Non-pigmented ciliary epithelial cell (primary cell): ENCODE measurements at regions not wholly inside any gene's neighbourhood (a gene's known extent, or its start where the extent isn't known, plus 50 kb on each side); places are given as distances from the start of the nearest gene placed in this dataset.

Experiments
- DNase-seq: peaks from one replicate; pipeline ENCODE4 v3.0.0-alpha.2; 2010; ENCODE audit warnings: low read depth

DNA sequence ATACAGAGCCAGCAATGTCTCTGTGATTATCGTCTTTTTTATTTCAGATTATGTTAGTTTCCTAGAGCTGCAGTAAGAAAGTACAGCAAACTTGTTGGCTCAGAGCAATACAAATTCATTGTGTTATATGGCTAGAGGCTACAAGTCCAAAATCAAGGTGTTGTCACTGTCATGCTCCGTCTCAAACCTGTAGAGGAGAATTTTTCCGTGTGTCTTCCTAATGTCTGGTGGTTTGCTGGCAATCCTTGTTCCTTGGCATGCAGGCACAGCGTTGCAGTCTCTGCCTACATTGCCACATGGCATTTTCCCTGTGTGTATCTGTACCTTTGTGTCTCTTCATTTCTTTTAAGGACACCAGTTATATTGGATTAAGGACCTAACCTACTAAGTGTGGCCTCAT lies 244.4 kb downstream of the LRRIQ3 start:
- DNase-seq = no peak

DNA sequence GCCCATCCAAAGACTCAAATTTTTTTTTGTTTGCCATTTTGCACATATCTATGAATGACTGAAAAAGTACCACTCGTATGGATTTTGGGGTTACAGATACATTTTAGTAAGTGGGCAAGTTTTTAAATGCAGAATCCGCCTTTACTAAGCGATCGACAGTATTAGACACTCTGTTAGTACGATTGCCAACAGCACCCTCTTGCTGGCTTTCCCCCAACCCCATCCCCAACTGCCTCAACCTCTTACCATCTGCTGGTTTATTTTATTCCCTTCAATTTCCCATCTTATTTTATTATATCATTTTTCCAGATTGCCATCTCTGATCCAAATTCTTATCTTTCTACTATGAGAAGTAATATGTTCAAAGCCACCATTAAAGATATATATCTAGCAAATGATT lies 244.8 kb downstream of the LRRIQ3 start:
- DNase-seq = no peak

DNA sequence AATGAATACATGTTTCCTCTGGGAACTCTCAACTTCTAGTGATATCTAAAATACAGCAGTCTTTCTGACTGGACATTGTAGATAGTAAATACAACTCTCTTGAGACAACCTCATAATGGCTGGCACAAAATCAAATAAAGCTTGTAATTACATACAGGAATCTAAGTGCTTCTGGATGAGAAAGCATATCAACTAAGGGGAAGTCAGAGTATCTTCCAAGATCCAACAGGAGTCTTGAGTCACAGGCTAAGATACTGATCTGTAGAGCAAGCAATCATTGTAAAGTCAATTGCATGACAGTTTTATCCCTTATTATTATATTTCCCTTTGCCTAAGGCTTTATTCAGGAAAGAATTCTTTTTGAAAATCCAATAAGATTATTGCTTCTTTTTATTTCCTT lies 249.9 kb downstream of the LRRIQ3 start:
- DNase-seq = no peak

DNA sequence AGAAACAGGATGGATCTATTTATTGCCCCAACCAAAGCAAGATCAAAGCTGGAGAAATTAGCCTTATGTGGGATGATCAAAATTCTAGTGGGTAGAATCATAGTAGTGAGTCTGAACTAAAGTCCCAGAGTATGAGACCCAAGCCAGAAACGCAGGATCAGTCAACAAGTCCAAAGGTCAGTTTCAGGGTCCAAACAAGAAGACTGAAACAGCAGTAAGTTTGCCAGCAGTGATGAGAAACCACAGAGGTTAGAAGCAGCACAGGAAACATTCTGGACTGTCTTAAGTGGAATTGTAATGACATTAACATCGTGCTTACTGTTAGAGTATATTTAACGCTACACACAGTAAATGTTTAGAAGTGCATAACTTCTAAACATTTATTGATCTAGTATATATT lies 251.0 kb downstream of the LRRIQ3 start:
- DNase-seq = no peak

DNA sequence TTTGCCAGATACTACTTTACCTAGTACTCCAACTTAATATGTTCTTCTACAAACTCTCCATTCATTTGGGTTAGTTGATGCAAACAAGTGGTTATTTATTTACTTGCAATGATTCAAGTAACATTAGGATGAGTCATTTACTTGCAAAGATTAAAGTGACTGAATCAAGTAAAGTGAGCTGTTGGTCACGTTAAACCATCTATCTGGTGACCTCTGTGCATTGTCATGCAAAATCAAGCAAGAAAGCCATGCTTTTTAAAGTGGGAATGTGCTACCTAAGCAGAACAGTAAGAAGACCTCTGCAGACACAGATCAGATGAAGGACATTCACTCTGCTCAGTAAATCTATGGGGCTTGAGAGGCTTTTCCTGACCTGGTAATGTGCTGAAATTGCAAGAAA lies 254.7 kb downstream of the LRRIQ3 start:
- no peak for DNase-seq

DNA sequence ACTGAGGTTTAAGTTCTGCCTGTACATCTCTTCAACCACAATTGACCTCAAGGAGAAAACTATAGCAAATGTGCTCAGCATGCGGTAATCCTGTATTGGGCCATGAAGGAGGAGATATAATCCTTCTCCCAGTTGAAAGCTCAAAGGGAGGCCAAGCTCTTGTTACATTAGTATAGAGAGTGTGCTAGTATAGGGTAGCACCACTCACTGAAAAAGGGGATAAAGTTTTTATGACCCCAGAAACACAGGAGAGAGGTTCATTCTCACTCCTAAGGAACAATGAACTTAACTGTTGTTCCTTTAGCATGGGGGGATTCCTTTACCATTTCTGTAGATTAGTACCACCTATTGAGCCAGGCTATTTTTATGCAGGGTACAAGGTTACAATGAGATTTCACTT lies 267.7 kb downstream of the LRRIQ3 start:
- DNase-seq = no peak

DNA sequence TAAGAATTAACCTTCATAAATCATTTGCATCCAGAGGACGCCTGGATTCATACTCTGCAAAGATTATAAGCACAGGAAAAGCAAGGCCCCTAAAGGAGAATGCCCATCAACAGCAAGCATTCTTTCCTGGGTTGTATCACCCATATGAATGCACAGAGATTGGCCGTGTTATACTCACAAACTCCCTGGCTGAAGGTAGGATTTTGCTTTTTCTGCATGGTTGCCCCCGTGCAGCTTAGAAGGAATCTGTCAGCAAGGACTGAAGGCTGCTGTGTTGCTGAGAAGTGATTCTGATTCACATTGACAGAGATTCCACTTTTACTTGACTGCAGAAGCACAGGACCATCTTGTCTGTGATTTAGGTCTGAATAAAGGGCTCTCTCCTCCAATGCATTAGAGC lies 283.0 kb downstream of the LRRIQ3 start:
- no peak for DNase-seq

DNA sequence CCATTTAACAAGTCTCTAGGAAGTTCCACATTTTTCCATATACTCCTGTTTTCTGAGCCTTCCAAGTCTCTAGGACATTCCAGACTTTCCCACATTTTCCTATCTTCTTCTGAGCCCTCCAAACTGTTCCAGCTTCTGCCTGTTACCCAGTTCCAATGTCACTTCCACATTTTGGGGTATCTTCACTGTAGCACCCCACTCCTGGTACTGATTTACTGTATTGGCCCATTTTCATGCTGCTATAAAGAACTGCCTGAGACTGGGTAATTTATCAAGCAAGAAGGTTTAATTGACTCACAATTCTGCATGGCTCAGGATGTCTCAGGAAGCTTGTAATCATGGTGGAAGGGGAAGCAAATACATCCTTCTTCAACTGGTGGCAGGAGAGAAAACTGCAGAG lies 285.0 kb downstream of the LRRIQ3 start:
- no peak for DNase-seq

DNA sequence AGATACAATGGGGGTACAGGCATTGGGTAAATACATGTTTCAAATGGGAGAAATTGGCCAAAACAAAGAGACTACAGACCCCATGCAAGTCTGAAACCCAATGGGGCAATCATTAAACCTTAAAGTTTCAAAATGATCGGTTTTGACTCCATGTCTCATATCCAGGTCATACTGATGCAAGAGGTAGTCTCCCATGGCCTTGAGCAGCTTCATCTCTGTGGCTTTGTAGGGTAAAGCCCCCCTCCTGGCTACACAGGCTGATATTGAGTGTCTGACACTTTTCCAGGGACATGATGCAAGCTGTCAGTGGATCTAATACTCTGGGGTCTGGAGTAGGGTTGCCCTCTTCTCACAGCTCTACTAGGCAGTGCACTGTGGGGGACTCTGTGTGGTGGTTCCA lies 286.1 kb downstream of the LRRIQ3 start:
- no peak for DNase-seq

DNA sequence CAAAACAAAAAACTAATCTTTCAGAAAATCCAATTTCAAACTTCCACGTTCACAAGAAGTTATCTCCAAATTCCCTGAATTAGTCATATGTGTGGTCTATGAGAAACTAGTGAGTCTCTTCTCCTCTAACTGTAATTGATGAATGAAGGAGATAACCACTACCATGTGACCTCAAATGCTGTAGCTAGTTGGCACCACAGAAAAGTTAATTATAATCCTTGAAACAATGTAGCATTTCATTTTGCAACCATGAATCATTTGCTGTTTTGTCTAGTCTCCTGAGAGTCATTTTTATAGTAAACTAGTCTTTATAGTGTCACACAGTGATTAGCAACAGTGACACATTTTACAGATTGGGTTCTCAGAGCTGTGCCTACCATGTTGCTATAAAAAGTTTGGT lies 287.5 kb downstream of the LRRIQ3 start:
- DNase-seq = no peak

DNA sequence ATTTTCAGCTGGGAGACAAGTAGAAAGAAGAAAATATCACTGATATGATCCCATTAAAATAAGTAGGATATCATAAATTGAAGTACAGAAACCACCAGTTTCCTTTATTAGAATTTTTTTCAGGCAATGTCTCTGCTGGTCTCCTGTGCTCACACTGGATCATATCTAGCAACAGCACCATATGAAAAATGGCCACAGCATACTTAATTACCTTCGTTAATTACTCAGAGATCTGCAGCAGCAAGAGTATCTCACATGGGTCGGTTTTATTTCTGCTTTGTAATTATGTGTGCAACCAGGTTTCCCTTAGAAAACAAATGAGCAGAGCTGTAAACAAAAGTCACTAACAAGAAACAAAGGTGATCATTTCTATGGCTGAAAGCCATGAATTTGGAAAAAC lies 287.9 kb downstream of the LRRIQ3 start:
- DNase-seq = no peak

DNA sequence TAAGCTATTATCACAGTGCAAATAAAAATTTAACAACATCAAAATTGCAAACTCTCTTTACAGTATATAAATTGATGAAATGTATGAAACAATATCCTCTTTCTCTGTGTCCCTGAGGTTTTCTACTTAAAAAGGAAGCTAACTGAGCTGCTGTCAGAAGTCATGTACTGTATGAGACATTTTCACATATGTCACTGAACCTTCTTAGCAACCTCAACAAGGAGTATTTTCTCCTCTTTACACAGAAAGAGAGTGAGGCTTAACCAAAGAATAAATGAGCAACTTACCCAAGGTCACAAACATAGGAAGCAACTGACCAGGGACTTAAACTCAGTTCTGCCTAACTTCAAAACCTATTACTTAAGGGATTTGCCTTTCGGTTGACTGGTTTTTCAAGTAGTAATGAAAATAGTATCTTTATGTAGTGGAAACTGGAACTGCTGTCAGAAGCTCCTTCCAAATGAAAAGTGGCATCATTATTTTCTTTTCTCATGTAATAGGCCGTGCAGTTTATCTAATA lies 288.9 kb downstream of the LRRIQ3 start:
- DNase-seq = no peak

DNA sequence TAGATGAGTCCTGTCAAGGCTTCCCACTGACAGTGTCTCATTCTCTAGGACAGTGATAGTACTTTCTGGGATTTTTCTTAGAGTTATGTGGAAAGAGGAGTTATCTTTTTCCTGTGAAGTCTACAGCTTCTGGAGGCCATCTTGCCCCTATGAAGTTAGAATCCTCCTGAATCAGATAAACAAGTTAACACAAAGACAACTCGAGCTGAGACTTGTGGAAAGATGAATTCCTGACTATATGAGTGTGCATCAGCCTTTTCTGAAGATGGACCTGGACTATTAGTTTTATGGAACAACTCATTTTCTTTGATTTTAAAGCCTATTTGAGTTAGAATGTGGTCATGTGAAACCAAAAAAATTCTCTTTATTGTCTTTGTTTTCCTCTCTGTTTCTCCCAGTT lies 290.9 kb downstream of the LRRIQ3 start:
- no peak for DNase-seq

DNA sequence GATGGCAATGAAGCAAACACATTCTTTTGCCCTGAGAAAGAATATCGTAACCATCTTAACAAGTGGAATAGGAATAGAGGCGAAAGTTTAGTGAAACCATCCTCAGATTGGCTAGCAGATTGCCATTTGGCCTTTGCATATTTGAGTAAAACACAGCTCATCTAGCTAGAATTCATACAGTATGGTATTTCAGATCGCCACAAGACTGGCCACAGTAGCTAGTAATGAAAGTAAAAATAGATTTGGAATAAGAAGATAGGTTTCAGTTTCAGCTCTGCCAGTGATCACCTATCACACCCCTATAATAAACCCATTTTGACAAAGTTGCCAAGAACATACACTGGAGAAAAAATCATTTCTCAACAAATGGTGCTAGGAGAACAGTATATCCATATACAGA lies 294.9 kb downstream of the LRRIQ3 start:
- DNase-seq = no peak

DNA sequence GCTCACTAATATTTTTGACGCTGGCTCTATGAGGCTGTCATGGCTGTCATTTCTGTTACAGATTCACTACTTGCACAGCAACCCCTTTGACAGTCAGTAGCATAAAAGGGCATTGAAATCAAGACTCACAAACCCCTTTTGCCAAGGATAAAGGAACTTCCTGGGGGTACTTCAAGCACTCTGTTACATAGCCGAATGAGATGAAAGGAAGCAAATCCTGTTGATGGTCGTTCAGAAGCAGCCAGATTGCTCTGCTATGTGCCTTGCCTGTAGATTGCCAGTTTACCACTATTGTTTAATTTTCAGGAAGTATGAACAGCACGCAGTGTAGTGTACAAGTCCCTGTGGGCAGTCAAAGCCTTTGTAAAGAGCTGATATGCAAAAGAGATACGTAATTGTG lies 296.2 kb downstream of the LRRIQ3 start:
- no peak for DNase-seq

DNA sequence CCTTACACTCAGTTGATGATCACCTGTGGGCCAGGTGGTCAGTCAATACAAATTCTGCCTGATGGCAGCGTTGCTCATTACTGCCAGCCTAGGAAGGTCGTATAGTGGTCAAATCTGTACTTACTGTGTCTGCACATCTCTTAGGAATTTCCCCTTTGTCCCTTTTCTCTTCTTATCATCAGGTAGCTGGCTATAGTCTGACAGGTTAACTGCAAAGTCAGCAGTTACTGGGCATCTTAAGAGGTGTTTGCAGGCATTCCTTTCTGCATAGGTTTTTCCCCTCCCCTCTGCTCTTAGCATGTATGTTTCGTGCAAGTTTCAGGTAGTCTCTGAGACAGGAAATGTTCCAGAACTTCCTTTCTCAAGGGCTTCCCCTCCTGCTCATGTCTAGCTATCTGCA lies 298.7 kb downstream of the LRRIQ3 start:
- no peak for DNase-seq

DNA sequence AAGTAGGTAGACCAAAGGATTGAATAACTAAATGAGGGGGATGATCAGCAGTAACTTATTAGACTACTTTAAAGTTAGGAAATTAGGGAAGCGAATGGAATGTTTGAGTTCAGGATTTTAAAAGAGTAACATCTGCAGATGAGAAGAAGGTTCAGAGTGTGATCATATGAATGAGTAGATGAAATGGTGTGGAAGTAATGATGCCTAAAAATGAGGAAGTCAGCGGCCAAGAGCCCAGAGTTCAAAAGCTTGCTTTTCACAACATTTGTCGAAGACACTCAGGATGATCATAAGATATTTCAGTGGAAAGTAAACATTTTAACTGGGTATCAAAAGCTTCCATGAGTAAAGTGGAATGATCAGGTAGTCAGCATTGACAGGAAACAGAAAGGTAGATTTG lies 299.4 kb downstream of the LRRIQ3 start:
- no peak for DNase-seq

DNA sequence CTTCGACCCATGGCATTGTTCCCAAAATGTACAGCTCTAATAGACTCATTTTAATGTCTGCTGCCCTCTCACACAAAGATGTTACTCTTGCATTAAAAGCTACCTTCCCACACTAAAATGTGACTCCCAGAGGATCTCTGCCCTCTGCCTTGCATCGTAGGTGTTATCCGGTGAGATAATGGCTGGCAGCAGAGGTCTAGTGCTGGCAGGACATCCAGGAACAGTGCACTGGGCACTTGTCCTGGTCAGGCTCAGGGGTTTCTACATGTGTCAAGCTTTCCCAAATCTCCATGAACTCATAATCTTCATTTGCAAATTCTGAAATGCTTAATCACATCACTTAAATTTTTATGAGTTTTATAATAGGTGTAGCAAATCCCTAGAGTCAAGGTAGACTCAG lies 310.6 kb downstream of the LRRIQ3 start:
- DNase-seq = no peak

DNA sequence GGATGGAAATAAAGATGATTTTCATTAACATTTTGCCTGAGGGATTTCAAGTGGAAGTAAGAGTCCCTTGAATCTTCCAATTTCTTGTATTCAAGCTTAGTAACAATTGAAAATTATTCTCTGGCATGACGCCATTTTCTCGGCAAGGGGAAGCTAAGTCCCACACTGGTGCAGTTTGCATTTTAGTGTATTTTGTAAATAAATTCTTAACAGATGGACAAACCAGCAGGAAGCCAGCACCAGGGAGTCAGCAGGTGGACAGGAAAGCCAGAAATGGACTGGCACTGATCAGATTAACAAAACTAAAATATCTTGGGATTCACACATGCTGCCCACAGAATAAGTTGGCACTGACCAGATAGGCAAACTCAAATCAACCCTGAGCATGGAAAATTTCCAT lies 311.3 kb downstream of the LRRIQ3 start:
- DNase-seq = no peak

DNA sequence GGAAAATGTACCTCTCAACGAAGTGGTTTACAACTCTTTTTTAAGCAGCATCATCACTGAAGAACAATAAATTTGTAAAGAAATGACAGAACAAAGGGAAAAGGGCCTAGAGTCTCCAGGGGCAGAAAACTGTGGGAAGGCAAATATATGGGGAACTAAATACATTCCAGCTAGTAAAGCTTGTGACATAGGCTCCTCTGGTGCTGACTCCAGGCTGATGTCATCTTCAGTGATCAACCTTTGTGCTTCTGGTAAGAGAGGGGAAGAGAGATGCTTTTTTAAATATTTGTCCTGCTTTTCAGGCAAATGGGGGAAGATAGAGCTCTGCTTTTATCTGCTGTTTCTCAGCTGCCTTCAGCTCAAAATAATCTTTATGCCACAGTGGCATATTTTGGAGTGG lies 323.2 kb downstream of the LRRIQ3 start:
- no peak for DNase-seq

DNA sequence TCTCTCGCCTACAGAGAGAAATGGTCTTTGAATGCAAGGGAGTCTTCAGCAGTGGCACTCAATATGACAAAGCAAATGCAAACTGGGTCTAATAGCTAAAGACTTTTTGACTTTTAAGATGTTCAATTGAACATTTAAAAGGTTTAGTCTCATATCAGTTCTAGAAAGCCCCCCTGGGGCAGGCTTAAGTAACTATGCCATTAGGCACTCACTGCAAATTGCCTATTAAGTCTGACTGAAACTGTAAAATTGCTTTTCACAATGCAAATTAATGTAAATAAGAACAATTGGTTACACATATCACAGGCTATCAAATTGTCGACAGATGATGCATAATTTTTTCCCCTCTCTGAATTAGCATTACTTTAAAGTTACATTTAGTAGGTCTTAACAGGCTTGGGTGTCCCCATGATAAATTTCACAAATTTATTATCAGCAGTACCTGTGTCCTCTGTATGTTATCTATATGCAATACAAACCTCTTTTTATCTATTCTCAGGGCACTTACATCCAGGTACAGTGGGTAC lies 329.1 kb downstream of the LRRIQ3 start:
- no peak for DNase-seq

DNA sequence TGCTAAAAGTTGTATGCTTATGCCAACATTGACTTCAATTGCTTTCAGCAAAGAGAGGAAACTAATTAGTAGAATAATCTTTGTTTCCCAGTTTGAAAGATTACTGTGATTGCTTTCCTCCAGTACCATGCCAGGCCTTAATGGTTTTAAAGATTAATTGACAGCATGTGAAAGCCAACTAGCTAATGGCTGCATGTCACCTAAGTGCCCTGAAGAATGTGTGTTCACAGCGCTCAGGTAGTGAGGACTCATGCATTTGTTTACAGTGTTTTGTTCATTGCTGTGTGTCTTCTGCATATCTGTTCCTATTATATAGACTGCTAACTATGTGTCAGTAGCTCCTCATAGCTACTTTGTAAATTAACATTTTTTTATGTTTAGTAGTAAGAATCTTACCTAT lies 335.6 kb downstream of the LRRIQ3 start:
- no peak for DNase-seq

DNA sequence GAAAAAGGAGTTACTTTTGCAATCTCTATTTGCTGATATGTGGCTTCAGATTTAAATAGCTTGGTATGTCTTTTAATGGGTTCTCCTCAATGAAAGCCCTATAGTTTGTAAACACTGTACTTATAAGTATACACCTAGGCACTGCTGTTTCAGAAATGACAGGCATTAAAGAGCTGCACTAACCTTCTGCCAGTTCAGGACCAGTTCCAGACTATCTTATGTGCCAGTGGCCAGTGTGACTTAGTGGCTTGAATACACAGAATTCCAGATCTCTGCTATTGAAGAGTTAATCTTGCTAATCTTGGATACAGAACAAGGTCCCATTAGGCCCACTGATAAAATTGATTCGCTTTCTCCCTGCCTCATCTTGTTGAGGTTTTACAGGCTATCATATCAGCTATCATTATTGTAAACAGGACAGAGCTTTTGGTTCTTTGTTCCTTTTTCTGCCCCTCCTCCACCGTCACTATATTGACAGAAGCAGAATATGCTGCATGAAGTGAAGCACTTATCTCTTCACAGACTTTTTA lies 337.5 kb downstream of the LRRIQ3 start:
- no peak for DNase-seq

DNA sequence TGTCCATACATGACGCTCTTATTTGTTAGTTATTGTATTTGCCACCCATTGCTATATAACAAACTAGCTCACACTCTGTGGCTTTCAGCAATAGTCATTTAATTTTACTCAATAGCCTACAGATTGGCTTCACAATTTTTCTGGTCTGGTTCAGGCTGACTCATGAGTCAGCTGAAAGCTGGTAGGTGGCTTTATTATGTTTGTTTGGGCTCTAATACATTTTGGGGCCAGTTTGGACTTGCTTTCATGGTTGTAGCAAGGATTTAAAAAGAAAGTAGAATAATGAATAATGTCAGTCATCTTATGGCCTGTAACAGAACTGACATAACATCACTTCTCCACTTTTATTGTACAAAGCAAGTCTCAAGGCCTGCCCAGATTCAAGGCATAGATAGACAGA lies 338.7 kb downstream of the LRRIQ3 start:
- no peak for DNase-seq

DNA sequence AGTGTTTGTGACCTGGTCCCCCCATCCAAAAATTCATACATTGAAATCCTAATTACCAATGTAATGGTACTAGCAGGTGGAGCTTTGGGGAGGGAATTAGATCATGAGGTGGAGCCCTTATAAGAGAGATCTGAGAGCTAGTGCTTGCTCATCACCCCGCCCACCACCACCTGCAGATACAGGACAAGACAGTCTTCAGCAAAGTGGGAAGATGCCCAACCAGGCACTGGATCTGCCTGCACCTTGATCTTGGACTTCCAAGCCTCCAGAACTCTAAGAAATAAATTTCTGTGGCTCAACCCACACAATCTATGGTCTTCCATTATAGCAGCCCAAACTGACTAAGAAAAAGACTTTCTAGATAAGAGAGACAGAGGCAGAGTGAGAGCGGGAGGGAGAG lies 343.4 kb downstream of the LRRIQ3 start:
- no peak for DNase-seq
